HCT116 (cell line): ENCODE measurements at regions not wholly inside any gene's neighbourhood (a gene's known extent, or its start where the extent isn't known, plus 50 kb on each side); places are given as distances from the start of the nearest gene placed in this dataset.

Experiments used
- ATAC-seq: fragments of 200-7000 bp; cut with Tn5 transposase; 2 replicates; pipeline ENCODE4 v1.9.1; 2020; ENCODE audit warnings: mild to moderate bottlenecking, moderate library complexity
- BruUV-seq: library from RNA; stranded (reverse); fragments of 400-500 nt; replicated peaks from 2 replicates; lab custom pipeline; 2021; lab: Mats Ljungman, UMichigan
- CTCF ChIA-PET: fragments of 300-600 bp; sonication (Branson Sonifier 250); formaldehyde crosslinking; loops from one replicate; lab custom pipeline; 2021; ENCODE audit warnings: antibody characterized with exemption; lab: Charles Lee
- POLR2A ChIA-PET: fragments of 300-600, 350-600 bp; sonication (Branson Sonifier 250); formaldehyde crosslinking; loops from one replicate; lab custom pipeline; 2021; ENCODE audit warnings: antibody characterized with exemption; lab: Charles Lee
- RAD21 ChIA-PET, 2 experiments: fragments of 300-600 bp; sonication (Branson Sonifier 250); formaldehyde crosslinking; loops; one replicate each; lab custom pipeline; 2023; ENCODE audit warnings: low total read pairs in 2 of 2; ENCODE audit not compliant: uncharacterized antibody in 2 of 2, unreplicated experiment in 2 of 2, low non-redundant PET in 1 of 2; lab: Charles Lee
- DNase-seq: peaks from one replicate; pipeline ENCODE4 v3.0.0-alpha.2; 2010; ENCODE audit warnings: low read depth, low spot score
- H2AFZ ChIP-seq: fragments of 200-600 bp; shearing (Covaris generic), sonication (generic); 2 replicates; pipeline ENCODE4 v1.6.1; 2017; ENCODE audit warnings: low read depth, mixed run types, mixed read lengths, antibody characterized with exemption, low read length; ENCODE audit not compliant: poor library complexity, severe bottlenecking
- H3K27ac ChIP-seq: 2 replicates; pipeline ENCODE4 v1.5.1; 2012; ENCODE audit warnings: low read depth, low read length
- H3K27me3 ChIP-seq: fragments of 200-600 bp; sonication (generic); 2 replicates; pipeline ENCODE4 v1.6.1; 2016; ENCODE audit warnings: mixed run types, low read length, mixed read lengths; ENCODE audit not compliant: insufficient read depth
- H3K36me3 ChIP-seq, 2 experiments: fragments of 200-500 bp in 1 of 2; fragments of 200-600 bp in 1 of 2; sonication (Bioruptor generic) in 1 of 2; sonication (generic) in 1 of 2; 2 replicates each; pipeline versions ENCODE4 v1.5.1 to v1.6.1; 2014 to 2016; ENCODE audit warnings: low read length in 2 of 2, inconsistent platforms in 1 of 2, mixed read lengths in 1 of 2, mixed run types in 1 of 2; ENCODE audit not compliant: insufficient read depth in 2 of 2, control insufficient read depth in 1 of 2
- H3K4me1 ChIP-seq, 2 experiments: fragments of 200-600 bp in 1 of 2; sonication (generic) in 1 of 2; 2 replicates each; pipeline versions ENCODE4 v1.5.1 to v1.6.1; 2012 to 2017; ENCODE audit warnings: low read length in 2 of 2, inconsistent platforms in 1 of 2, mild to moderate bottlenecking in 1 of 2, mixed read lengths in 1 of 2, mixed run types in 1 of 2, moderate library complexity in 1 of 2; ENCODE audit not compliant: insufficient read depth in 2 of 2, control insufficient read depth in 1 of 2
- H3K4me2 ChIP-seq: fragments of 200-600 bp; sonication (generic); 2 replicates; pipeline ENCODE4 v1.6.1; 2017; ENCODE audit warnings: mixed run types, low read length, mixed read lengths
- H3K4me3 ChIP-seq, 2 experiments: fragments of 200-600 bp in 1 of 2; sonication (generic) in 1 of 2; replicated peaks in 1 of 2; 2 replicates each; pipeline ENCODE4 v1.5.1; 2011 to 2016; ENCODE audit warnings: low read length in 2 of 2, control low read depth in 1 of 2, low read depth in 1 of 2, mild to moderate bottlenecking in 1 of 2, mixed read lengths in 1 of 2, mixed run types in 1 of 2
- H3K79me2 ChIP-seq: fragments of 200-600 bp; sonication (generic); 2 replicates; pipeline ENCODE4 v1.6.1; 2017; ENCODE audit warnings: mild to moderate bottlenecking, mixed run types, low read length, moderate library complexity, mixed read lengths; ENCODE audit not compliant: insufficient read depth
- H3K9ac ChIP-seq: fragments of 200-600 bp; sonication (generic); 2 replicates; pipeline ENCODE4 v1.6.1; 2016; ENCODE audit warnings: low read length, mixed read lengths
- H3K9me2 ChIP-seq: fragments of 200-600 bp; sonication (generic), shearing (Covaris generic); 2 replicates; pipeline ENCODE4 v1.6.1; 2017; ENCODE audit warnings: mixed run types, mild to moderate bottlenecking, moderate library complexity; ENCODE audit not compliant: insufficient read depth
- H3K9me3 ChIP-seq, 2 experiments: fragments of 200-500 bp in 1 of 2; fragments of 200-600 bp in 1 of 2; sonication (Bioruptor generic) in 1 of 2; sonication (generic) in 1 of 2; 2 replicates each; pipeline ENCODE4 v1.6.1; 2014 to 2017; ENCODE audit warnings: low read length in 2 of 2, mixed read lengths in 2 of 2, inconsistent platforms in 1 of 2, low read depth in 1 of 2, mild to moderate bottlenecking in 1 of 2, mixed run types in 1 of 2, moderate library complexity in 1 of 2; ENCODE audit not compliant: control insufficient read depth in 1 of 2, insufficient read depth in 1 of 2
- H4K20me1 ChIP-seq: fragments of 200-600 bp; sonication (generic), shearing (Covaris generic); 2 replicates; pipeline ENCODE4 v1.6.1; 2017; ENCODE audit warnings: mixed run types, mild to moderate bottlenecking, moderate library complexity; ENCODE audit not compliant: insufficient read depth
- EGR1 ChIP-seq: IDR thresholded peaks from 2 replicates; pipeline ENCODE4 v1.6.1; 2012; ENCODE audit warnings: low read depth
- JUND ChIP-seq: IDR thresholded peaks from 2 replicates; pipeline ENCODE4 v1.6.1; 2012
- POLR2A ChIP-seq: IDR thresholded peaks from 2 replicates; pipeline ENCODE4 v1.7.0; 2011; ENCODE audit warnings: borderline replicate concordance; ENCODE audit not compliant: insufficient read depth, insufficient read length; ENCODE audit errors: extremely low read depth
- RAD21 ChIP-seq: IDR thresholded peaks from 2 replicates; pipeline ENCODE4 v1.6.1; 2012; ENCODE audit warnings: low read depth, mild to moderate bottlenecking
- SIN3A ChIP-seq: IDR thresholded peaks from 2 replicates; pipeline ENCODE4 v1.6.1; 2012; ENCODE audit warnings: low read depth
- SP1 ChIP-seq: IDR thresholded peaks from 2 replicates; pipeline ENCODE4 v1.6.1; 2012; ENCODE audit warnings: low read depth
- SRF ChIP-seq: IDR thresholded peaks from 2 replicates; pipeline ENCODE4 v1.6.1; 2012; ENCODE audit warnings: low read depth
- TCF7L2 ChIP-seq: IDR thresholded peaks from 2 replicates; pipeline ENCODE4 v1.7.0; 2011; ENCODE audit warnings: borderline replicate concordance, inconsistent platforms; ENCODE audit not compliant: insufficient read depth, insufficient read length; ENCODE audit errors: extremely low read depth
- YY1 ChIP-seq: IDR thresholded peaks from 2 replicates; pipeline ENCODE4 v1.6.1; 2011; ENCODE audit warnings: low read length, low read depth, moderate library complexity, mild to moderate bottlenecking; ENCODE audit not compliant: insufficient replicate concordance; ENCODE audit errors: extremely low read depth
- ZFX ChIP-seq: fragments of 450-650 bp; IDR thresholded peaks from 2 replicates; pipeline ENCODE4 v1.6.1; 2017
- ZNF274 ChIP-seq: fragments of 200-500 bp; sonication (Bioruptor generic); IDR thresholded peaks from 2 replicates; pipeline ENCODE4 v1.6.1; 2014; ENCODE audit warnings: mild to moderate bottlenecking, low read depth, low read length, inconsistent platforms
- intact Hi-C: fragments of 100-400 bp; cut with micrococcal nuclease; formaldehyde crosslinking; loops from 2 replicates; pipeline ENCODE4 v1.10.0; 2022
- TF ChIP-seq, protein P1 (sequence below): IDR thresholded peaks from 2 replicates; pipeline ENCODE4 v1.6.1; 2012; ENCODE audit warnings: low read depth
- TF ChIP-seq, protein P2 (sequence below), 3 experiments: fragments of 200-600 bp in 1 of 3; sonication (generic) in 1 of 3; IDR thresholded peaks in 2 of 3; conservative IDR thresholded peaks in 1 of 3; 2 replicates each; pipeline ENCODE4 v1.5.1; 2012 to 2017; ENCODE audit warnings: low read depth in 2 of 3, low read length in 2 of 3, antibody characterized with exemption in 1 of 3, borderline replicate concordance in 1 of 3, control low read depth in 1 of 3, mild to moderate bottlenecking in 1 of 3, mixed read lengths in 1 of 3, mixed run types in 1 of 3, moderate library complexity in 1 of 3; ENCODE audit not compliant: insufficient read depth in 1 of 3
- TF ChIP-seq, protein P3 (sequence below): IDR thresholded peaks from 2 replicates; pipeline ENCODE4 v1.6.1; 2011; ENCODE audit warnings: mild to moderate bottlenecking, low read length, moderate library complexity; ENCODE audit not compliant: insufficient replicate concordance; ENCODE audit errors: extremely low read depth
- TF ChIP-seq, protein P4 (sequence below): IDR thresholded peaks from 2 replicates; pipeline ENCODE4 v1.6.1; 2012

DNA sequence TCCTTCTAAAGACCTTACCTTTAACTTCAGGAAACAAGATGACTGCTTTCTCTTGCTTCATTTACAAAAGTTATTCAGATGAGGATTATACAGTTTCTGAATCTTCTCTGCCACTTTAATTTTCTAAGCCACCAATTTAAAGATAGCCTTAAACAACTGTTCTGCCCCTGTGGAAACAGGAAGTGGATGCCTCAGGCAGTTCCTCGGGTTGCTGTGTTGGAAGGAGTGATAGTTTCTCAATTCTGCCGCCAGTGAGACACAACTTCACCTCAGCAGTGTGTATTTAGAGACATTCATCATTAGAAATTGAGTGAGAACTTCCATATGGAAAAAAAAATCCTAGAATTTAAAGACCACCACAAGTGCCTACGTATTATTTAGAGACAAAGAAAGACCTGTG, 475.1 kb upstream of the WWC1 start:
- Histone ChIP-seq H2AFZ (no peak overlapping the region), H3K9me3 (no peaks in the 10 kb centered on the region), H3K4me3 (no peak overlapping the region), H3K9ac (no peak overlapping the region), H3K27me3 (peaks cover 58% of the 10 kb centered on the region), H3K79me2 (no peaks in the 10 kb centered on the region), H3K4me1 (no peaks in the 10 kb centered on the region), H3K36me3 (no peaks in the 10 kb centered on the region), H4K20me1 (no peaks in the 10 kb centered on the region), H3K27ac (no peak overlapping the region), H3K9me2 (no peaks in the 10 kb centered on the region), H3K4me2 (no peak overlapping the region)
- ATAC-seq (no peak), DNase-seq (no peak)
- BruUV-seq = no TSS peak
- RAD21 ChIA-PET = no interaction called here
- CTCF ChIA-PET = no interaction called here
- intact Hi-C loops = no loop called here
- POLR2A ChIA-PET = no interaction called here
- TF ChIP-seq EGR1 = no peak
- TF ChIP-seq SIN3A = no peak
- TF ChIP-seq ZFX = no peak
- TF ChIP-seq YY1 = no peak
- TF ChIP-seq RAD21 = no peak
- TF ChIP-seq, protein P1, sequence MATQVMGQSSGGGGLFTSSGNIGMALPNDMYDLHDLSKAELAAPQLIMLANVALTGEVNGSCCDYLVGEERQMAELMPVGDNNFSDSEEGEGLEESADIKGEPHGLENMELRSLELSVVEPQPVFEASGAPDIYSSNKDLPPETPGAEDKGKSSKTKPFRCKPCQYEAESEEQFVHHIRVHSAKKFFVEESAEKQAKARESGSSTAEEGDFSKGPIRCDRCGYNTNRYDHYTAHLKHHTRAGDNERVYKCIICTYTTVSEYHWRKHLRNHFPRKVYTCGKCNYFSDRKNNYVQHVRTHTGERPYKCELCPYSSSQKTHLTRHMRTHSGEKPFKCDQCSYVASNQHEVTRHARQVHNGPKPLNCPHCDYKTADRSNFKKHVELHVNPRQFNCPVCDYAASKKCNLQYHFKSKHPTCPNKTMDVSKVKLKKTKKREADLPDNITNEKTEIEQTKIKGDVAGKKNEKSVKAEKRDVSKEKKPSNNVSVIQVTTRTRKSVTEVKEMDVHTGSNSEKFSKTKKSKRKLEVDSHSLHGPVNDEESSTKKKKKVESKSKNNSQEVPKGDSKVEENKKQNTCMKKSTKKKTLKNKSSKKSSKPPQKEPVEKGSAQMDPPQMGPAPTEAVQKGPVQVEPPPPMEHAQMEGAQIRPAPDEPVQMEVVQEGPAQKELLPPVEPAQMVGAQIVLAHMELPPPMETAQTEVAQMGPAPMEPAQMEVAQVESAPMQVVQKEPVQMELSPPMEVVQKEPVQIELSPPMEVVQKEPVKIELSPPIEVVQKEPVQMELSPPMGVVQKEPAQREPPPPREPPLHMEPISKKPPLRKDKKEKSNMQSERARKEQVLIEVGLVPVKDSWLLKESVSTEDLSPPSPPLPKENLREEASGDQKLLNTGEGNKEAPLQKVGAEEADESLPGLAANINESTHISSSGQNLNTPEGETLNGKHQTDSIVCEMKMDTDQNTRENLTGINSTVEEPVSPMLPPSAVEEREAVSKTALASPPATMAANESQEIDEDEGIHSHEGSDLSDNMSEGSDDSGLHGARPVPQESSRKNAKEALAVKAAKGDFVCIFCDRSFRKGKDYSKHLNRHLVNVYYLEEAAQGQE = no peak
- TF ChIP-seq, protein P2, sequence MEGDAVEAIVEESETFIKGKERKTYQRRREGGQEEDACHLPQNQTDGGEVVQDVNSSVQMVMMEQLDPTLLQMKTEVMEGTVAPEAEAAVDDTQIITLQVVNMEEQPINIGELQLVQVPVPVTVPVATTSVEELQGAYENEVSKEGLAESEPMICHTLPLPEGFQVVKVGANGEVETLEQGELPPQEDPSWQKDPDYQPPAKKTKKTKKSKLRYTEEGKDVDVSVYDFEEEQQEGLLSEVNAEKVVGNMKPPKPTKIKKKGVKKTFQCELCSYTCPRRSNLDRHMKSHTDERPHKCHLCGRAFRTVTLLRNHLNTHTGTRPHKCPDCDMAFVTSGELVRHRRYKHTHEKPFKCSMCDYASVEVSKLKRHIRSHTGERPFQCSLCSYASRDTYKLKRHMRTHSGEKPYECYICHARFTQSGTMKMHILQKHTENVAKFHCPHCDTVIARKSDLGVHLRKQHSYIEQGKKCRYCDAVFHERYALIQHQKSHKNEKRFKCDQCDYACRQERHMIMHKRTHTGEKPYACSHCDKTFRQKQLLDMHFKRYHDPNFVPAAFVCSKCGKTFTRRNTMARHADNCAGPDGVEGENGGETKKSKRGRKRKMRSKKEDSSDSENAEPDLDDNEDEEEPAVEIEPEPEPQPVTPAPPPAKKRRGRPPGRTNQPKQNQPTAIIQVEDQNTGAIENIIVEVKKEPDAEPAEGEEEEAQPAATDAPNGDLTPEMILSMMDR (IDR thresholded peaks at IDR 0.05 in 2 of 3, conservative IDR thresholded peaks at IDR 0.05 in 1 of 3; ENCODE audit: borderline replicate concordance in 1 of 3, insufficient read depth in 1 of 3, low read depth in 2 of 3, low read length in 2 of 3) = no peak
- TF ChIP-seq, protein P3, sequence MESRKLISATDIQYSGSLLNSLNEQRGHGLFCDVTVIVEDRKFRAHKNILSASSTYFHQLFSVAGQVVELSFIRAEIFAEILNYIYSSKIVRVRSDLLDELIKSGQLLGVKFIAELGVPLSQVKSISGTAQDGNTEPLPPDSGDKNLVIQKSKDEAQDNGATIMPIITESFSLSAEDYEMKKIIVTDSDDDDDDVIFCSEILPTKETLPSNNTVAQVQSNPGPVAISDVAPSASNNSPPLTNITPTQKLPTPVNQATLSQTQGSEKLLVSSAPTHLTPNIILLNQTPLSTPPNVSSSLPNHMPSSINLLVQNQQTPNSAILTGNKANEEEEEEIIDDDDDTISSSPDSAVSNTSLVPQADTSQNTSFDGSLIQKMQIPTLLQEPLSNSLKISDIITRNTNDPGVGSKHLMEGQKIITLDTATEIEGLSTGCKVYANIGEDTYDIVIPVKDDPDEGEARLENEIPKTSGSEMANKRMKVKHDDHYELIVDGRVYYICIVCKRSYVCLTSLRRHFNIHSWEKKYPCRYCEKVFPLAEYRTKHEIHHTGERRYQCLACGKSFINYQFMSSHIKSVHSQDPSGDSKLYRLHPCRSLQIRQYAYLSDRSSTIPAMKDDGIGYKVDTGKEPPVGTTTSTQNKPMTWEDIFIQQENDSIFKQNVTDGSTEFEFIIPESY = no peak
- no peak for TF ChIP-seq SRF
- TF ChIP-seq ZNF274 = no peak
- no peak for TF ChIP-seq JUND
- TF ChIP-seq, protein P4, sequence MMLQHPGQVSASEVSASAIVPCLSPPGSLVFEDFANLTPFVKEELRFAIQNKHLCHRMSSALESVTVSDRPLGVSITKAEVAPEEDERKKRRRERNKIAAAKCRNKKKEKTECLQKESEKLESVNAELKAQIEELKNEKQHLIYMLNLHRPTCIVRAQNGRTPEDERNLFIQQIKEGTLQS = no peak
- TF ChIP-seq POLR2A = no peak
- TF ChIP-seq TCF7L2 = no peak
- no peak for TF ChIP-seq SP1
